SK-N-SH (cell line): ENCODE measurements at regions not wholly inside any gene's neighbourhood (a gene's known extent, or its start where the extent isn't known, plus 50 kb on each side); places are given as distances from the start of the nearest gene placed in this dataset.

Experiments used
- CTCF ChIA-PET: fragments of 300-600, 350-600 bp; formaldehyde crosslinking; extraction: SDS; loops from one replicate; lab custom pipeline; 2021; lab: Yijun Ruan, JAX
- POLR2A ChIA-PET: fragments of 350-600 bp; sonication (Branson Sonifier 250); formaldehyde crosslinking; extraction: SDS; loops from one replicate; lab custom pipeline; 2020; ENCODE audit warnings: antibody characterized with exemption, inconsistent platforms; lab: Yijun Ruan, JAX
- DNase-seq: peaks from one replicate; pipeline ENCODE4 v3.0.0; 2012
- H2AFZ ChIP-seq: fragments of 200-600 bp; sonication (generic); 2 replicates; pipeline ENCODE4 v1.8.1; 2016; ENCODE audit warnings: antibody characterized with exemption, mild to moderate bottlenecking, low read depth
- H3F3A ChIP-seq: fragments of 200-600 bp; sonication (generic); replicated peaks from 2 replicates; pipeline ENCODE3; 2016; ENCODE audit warnings: antibody characterized with exemption, mild to moderate bottlenecking; ENCODE audit not compliant: insufficient read depth
- H3K27ac ChIP-seq, 2 experiments: fragments of 200-500 bp in 1 of 2; fragments of 200-600 bp in 1 of 2; sonication (Bioruptor generic) in 1 of 2; sonication (generic), shearing (Covaris generic) in 1 of 2; 2 replicates each; pipeline versions ENCODE4 v1.5.1 to v1.6.1; 2014 to 2016; ENCODE audit warnings: low read depth in 2 of 2, inconsistent platforms in 1 of 2, low read length in 1 of 2, mild to moderate bottlenecking in 1 of 2, mixed read lengths in 1 of 2
- H3K27me3 ChIP-seq: fragments of 200-600 bp; sonication (generic), shearing (Covaris generic); 2 replicates; pipeline ENCODE4 v1.6.1; 2016; ENCODE audit warnings: mixed run types; ENCODE audit not compliant: insufficient read depth
- H3K36me3 ChIP-seq, 2 experiments: fragments of 200-500 bp in 1 of 2; fragments of 200-600 bp in 1 of 2; sonication (Bioruptor generic) in 1 of 2; sonication (generic) in 1 of 2; replicated peaks in 1 of 2; 2 replicates each; pipeline versions ENCODE3 to v1.5.1; 2014 to 2016; ENCODE audit warnings: low read length in 1 of 2, mild to moderate bottlenecking in 1 of 2; ENCODE audit not compliant: insufficient read depth in 2 of 2, control insufficient read depth in 1 of 2
- H3K4me1 ChIP-seq, 2 experiments: fragments of 200-500 bp in 1 of 2; fragments of 200-600 bp in 1 of 2; sonication (Bioruptor generic) in 1 of 2; sonication (generic), shearing (Covaris generic) in 1 of 2; 2 replicates each; pipeline versions ENCODE4 v1.5.1 to v1.6.1; 2014 to 2016; ENCODE audit warnings: low read depth in 1 of 2, low read length in 1 of 2, mixed run types in 1 of 2; ENCODE audit not compliant: insufficient read depth in 2 of 2, control insufficient read depth in 1 of 2
- H3K4me2 ChIP-seq: fragments of 200-600 bp; sonication (generic), shearing (Covaris generic); 2 replicates; pipeline ENCODE4 v1.6.1; 2017; ENCODE audit warnings: mixed run types
- H3K4me3 ChIP-seq, 2 experiments: fragments of 200-500 bp in 1 of 2; fragments of 200-600 bp in 1 of 2; sonication (Bioruptor generic) in 1 of 2; sonication (generic), shearing (Covaris generic) in 1 of 2; 2 replicates each; pipeline versions ENCODE4 v1.5.1 to v1.8.1; 2014 to 2016; ENCODE audit warnings: low read depth in 2 of 2, inconsistent platforms in 1 of 2, low read length in 1 of 2, mild to moderate bottlenecking in 1 of 2, mixed read lengths in 1 of 2, moderate library complexity in 1 of 2
- H3K79me2 ChIP-seq: fragments of 200-600 bp; sonication (generic); 2 replicates; pipeline ENCODE4 v1.8.1; 2017; ENCODE audit warnings: mild to moderate bottlenecking; ENCODE audit not compliant: insufficient read depth
- H3K9ac ChIP-seq: fragments of 200-600 bp; sonication (generic); 2 replicates; pipeline ENCODE4 v1.6.1; 2017; ENCODE audit warnings: mixed run types
- H3K9me2 ChIP-seq: fragments of 200-600 bp; sonication (generic); 2 replicates; pipeline ENCODE4 v1.6.1; 2017; ENCODE audit warnings: mixed run types
- H3K9me3 ChIP-seq: fragments of 200-600 bp; sonication (generic); 2 replicates; pipeline ENCODE4 v1.6.1; 2017; ENCODE audit warnings: mixed run types, mild to moderate bottlenecking, moderate library complexity
- H4K20me1 ChIP-seq: fragments of 200-600 bp; sonication (generic); 2 replicates; pipeline ENCODE4 v1.6.1; 2017; ENCODE audit warnings: mild to moderate bottlenecking, mixed run types; ENCODE audit not compliant: insufficient read depth
- CHD2 ChIP-seq: fragments of 150-350 bp; IDR thresholded peaks from 2 replicates; pipeline ENCODE4 v1.6.1; 2018; ENCODE audit warnings: low read length; ENCODE audit not compliant: partially characterized antibody
- FOSL2 ChIP-seq: IDR thresholded peaks from 2 replicates; pipeline ENCODE4 v1.4.0; 2012; ENCODE audit warnings: low read depth, mild to moderate bottlenecking, moderate library complexity, borderline replicate concordance
- FOXM1 ChIP-seq: IDR thresholded peaks from 2 replicates; pipeline ENCODE4 v1.4.0; 2012; ENCODE audit warnings: low read depth, mild to moderate bottlenecking
- JUND ChIP-seq: IDR thresholded peaks from 2 replicates; pipeline ENCODE4 v1.4.0; 2012
- MEF2A ChIP-seq: IDR thresholded peaks from 2 replicates; pipeline ENCODE4 v1.4.0; 2012; ENCODE audit warnings: low read depth, borderline replicate concordance
- MXI1 ChIP-seq: IDR thresholded peaks from 2 replicates; pipeline ENCODE4 v1.6.1; 2012; ENCODE audit warnings: mild to moderate bottlenecking, low read depth, low read length, improper control_type of control experiment
- PBX3 ChIP-seq: IDR thresholded peaks from 2 replicates; pipeline ENCODE4; 2012
- POLR2AphosphoS5 ChIP-seq: IDR thresholded peaks from 2 replicates; pipeline ENCODE4 v1.6.1; 2012; ENCODE audit warnings: low read depth, low read length
- RAD21 ChIP-seq: IDR thresholded peaks from 2 replicates; pipeline ENCODE4 v1.6.1; 2012; ENCODE audit warnings: mild to moderate bottlenecking, low read length
- RCOR1 ChIP-seq: fragments of 150-350 bp; IDR thresholded peaks from 2 replicates; pipeline ENCODE4 v1.6.1; 2017; ENCODE audit warnings: antibody characterized with exemption, low read length
- RFX5 ChIP-seq: IDR thresholded peaks from 2 replicates; pipeline ENCODE4 v1.6.1; 2012; ENCODE audit warnings: mild to moderate bottlenecking, improper control_type of control experiment, low read length
- RXRA ChIP-seq: IDR thresholded peaks from 2 replicates; pipeline ENCODE4 v1.4.0; 2012; ENCODE audit warnings: low read depth, mild to moderate bottlenecking, borderline replicate concordance
- TAF1 ChIP-seq: IDR thresholded peaks from 2 replicates; pipeline ENCODE4 v1.6.1; 2012; ENCODE audit warnings: low read depth, mild to moderate bottlenecking, low read length, moderate library complexity, borderline replicate concordance
- USF1 ChIP-seq: IDR thresholded peaks from 2 replicates; pipeline ENCODE4 v1.4.0; 2012; ENCODE audit warnings: low read depth, borderline replicate concordance
- ZBTB33 ChIP-seq: IDR thresholded peaks from 2 replicates; pipeline ENCODE4 v1.4.0; 2012; ENCODE audit warnings: low read depth, borderline replicate concordance
- WGBS: methylation state at CpG from one replicate; pipeline ENCODE4 v1.1.6; 2017; ENCODE audit warnings: low lambda C conversion rate; 5-methylcytosine and 5-hydroxymethylcytosine counted together

- Histone ChIP-seq H3K27ac (no peak overlapping the region), H3K36me3 (no peaks in the 10 kb centered on the region), H3K4me2 (no peak overlapping the region), H4K20me1 (no peaks in the 10 kb centered on the region), H3K79me2 (no peaks in the 10 kb centered on the region), H3K9me3 (no peaks in the 10 kb centered on the region), H3K4me1 (no peaks in the 10 kb centered on the region), H3K9ac (no peak overlapping the region), H3K9me2 (no peaks in the 10 kb centered on the region), H2AFZ (no peak overlapping the region), H3F3A (no peaks in the 10 kb centered on the region), H3K4me3 (no peak overlapping the region), H3K27me3 (peaks cover 31% of the 10 kb centered on the region)
- POLR2A ChIA-PET, result no interaction called here
- CTCF ChIA-PET, result no interaction called here
- WGBS, result 6% methylated on average over 13 of the region's 24 CpGs
- TF ChIP-seq RFX5 (no peak), MEF2A (no peak), CHD2 (no peak), TAF1 (no peak), POLR2AphosphoS5 (no peak), FOXM1 (no peak), RCOR1 (no peak), RXRA (no peak), ZBTB33 (no peak), RAD21 (no peak), USF1 (no peak), JUND (no peak), PBX3 (no peak), FOSL2 (no peak), MXI1 (no peak)
- no peak for DNase-seq
Observed at GRCh38 chr13:112213467-112214255, 146.7 kb downstream of the SOX1 start.
